Lower leg skin (tissue), 4 donors: ENCODE measurements at regions not wholly inside any gene's neighbourhood (a gene's known extent, or its start where the extent isn't known, plus 50 kb on each side); places are given as distances from the start of the nearest gene placed in this dataset.

Experiments
- DNase-seq, 2 donors: peaks; one replicate each; pipeline ENCODE4 v3.0.0-alpha.2; 2019; ENCODE audit warnings: low spot score in 2 of 2
- H3K4me3 ChIP-seq: fragments of 200-600 bp; sonication (generic); 2 replicates; pipeline ENCODE4 v1.5.1; 2017; ENCODE audit warnings: mild to moderate bottlenecking, low read depth; ENCODE audit not compliant: poor library complexity, severe bottlenecking
- POLR2A ChIP-seq, 2 donors: fragments of 450-650 bp; IDR thresholded peaks; one replicate each; pipeline ENCODE4 v1.6.1; 2016 to 2017; ENCODE audit warnings: antibody characterized with exemption in 2 of 2, mild to moderate bottlenecking in 1 of 2, moderate library complexity in 1 of 2
- WGBS, 2 donors: methylation state at CpG; one replicate each; pipeline ENCODE4 v1.1.5; 2018; 5-methylcytosine and 5-hydroxymethylcytosine counted together
- intact Hi-C: fragments of 100-400 bp; cut with DNase I; formaldehyde crosslinking; loops from one replicate; pipeline ENCODE4 v1.15.0; 2023; ENCODE audit warnings: low total_unique reads
- TF ChIP-seq, protein P1 (sequence below), 3 donors: fragments of 450-650 bp; IDR thresholded peaks; one replicate each; pipeline ENCODE4 v1.5.1; 2016; ENCODE audit warnings: antibody characterized with exemption in 3 of 3, mild to moderate bottlenecking in 3 of 3, moderate library complexity in 2 of 3

DNA sequence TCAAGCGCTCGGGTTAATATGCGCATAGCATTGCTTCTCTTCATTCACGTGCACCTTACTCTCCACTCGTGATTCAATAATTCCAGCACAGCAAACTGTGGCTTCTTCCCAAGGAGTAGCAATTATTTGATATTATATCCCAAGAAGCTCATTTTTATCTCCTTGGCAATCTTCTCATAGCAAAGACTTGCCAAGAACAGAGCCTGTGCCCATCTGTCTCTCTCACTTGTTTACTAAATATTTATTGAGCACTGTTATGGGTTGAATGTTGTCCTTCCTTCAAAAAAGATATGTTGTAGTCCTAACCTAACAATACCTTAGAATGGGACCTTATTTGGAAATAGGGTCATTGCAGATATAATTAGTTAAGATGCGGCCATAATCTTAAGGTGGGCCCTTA is 233.7 kb downstream of the TFCP2L1 start:
- no peak for DNase-seq
- no peak for TF ChIP-seq POLR2A (IDR thresholded peaks at IDR 0.05)
- TF ChIP-seq, protein P1, sequence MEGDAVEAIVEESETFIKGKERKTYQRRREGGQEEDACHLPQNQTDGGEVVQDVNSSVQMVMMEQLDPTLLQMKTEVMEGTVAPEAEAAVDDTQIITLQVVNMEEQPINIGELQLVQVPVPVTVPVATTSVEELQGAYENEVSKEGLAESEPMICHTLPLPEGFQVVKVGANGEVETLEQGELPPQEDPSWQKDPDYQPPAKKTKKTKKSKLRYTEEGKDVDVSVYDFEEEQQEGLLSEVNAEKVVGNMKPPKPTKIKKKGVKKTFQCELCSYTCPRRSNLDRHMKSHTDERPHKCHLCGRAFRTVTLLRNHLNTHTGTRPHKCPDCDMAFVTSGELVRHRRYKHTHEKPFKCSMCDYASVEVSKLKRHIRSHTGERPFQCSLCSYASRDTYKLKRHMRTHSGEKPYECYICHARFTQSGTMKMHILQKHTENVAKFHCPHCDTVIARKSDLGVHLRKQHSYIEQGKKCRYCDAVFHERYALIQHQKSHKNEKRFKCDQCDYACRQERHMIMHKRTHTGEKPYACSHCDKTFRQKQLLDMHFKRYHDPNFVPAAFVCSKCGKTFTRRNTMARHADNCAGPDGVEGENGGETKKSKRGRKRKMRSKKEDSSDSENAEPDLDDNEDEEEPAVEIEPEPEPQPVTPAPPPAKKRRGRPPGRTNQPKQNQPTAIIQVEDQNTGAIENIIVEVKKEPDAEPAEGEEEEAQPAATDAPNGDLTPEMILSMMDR (IDR thresholded peaks at IDR 0.05) = no peak
- no peak overlapping the region for H3K4me3 ChIP-seq
- intact Hi-C loops = no loop called here
- WGBS, 2 donors = 75 to 76% methylated on average over 6 of the region's 6 CpGs

DNA sequence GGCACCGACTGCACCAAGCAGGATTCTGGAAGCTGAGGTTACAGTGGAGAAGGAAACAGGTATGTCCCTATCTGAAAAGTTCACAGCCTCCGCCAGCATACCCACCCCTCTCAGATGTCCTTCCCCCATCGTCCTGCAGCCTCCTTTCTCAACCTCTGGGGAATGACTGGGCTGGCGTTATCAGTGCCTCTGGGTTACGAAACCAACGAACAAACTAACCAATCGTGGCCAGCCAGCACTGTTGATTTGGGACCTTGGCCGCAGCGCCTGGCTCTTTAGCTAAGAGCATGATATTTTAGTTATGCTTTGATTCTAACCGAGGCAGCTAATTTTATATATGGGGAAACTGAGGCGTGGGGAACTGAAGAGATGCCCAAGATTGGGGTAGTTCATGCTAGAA is 233.0 kb downstream of the TFCP2L1 start:
- TF ChIP-seq POLR2A (IDR thresholded peaks at IDR 0.05) = no peak
- TF ChIP-seq, protein P1 (IDR thresholded peaks at IDR 0.05) = no peak
- no peak overlapping the region for H3K4me3 ChIP-seq
- WGBS, 2 donors = 93% methylated on average over 10 of the region's 11 CpGs
- intact Hi-C loops = no loop called here
- no peak for DNase-seq

DNA sequence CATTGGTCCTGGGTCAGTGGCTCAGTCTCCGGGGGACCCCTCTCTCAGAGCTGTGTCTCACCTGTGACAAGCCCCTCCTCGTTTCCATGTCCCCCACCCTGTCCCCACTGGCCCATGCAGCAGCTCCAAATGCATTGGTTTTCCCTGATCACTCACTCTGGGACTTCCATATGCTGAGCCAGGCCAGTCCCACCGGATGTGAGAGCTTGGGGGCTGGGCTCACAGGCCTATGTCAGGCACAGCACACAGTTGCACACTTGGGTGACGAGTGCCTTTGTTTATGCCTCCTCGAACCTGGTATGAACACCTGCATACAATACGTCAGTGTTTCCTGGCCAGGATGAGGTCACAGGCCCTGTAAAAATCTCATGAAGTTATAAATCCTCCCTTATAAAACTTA is 232.5 kb downstream of the TFCP2L1 start:
- H3K4me3 ChIP-seq = no peak overlapping the region
- DNase-seq = no peak
- intact Hi-C loops = no loop called here
- TF ChIP-seq, protein P1 (IDR thresholded peaks at IDR 0.05) = no peak
- no peak for TF ChIP-seq POLR2A (IDR thresholded peaks at IDR 0.05)
- WGBS, 2 donors = 61 to 68% methylated on average over 6 of the region's 6 CpGs

DNA sequence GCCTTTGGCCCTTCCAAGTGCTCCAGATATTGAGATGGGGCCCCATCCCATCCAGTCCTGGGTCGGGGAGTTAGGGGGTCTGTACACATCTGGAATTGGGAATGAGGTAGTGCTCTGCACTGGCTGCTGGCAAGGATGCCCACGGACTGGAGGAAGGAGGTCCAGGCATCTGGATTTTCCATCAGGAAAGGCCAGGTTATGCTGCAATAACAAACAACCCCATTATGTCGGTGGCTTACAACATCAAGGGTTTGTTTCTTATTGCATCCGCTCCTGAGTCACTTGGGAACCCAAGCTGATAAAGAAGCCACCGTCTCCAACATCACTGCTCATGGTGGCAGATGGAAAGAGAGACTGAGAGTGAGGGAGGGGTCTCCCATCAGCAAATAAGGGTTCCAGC is 229.9 kb downstream of the TFCP2L1 start:
- TF ChIP-seq, protein P1 (IDR thresholded peaks at IDR 0.05) = no peak
- TF ChIP-seq POLR2A (IDR thresholded peaks at IDR 0.05) = no peak
- H3K4me3 ChIP-seq = no peak overlapping the region
- no peak for DNase-seq
- intact Hi-C loops = no loop called here
- 86 to 89% methylated on average over 5 of the region's 5 CpGs for WGBS, 2 donors

DNA sequence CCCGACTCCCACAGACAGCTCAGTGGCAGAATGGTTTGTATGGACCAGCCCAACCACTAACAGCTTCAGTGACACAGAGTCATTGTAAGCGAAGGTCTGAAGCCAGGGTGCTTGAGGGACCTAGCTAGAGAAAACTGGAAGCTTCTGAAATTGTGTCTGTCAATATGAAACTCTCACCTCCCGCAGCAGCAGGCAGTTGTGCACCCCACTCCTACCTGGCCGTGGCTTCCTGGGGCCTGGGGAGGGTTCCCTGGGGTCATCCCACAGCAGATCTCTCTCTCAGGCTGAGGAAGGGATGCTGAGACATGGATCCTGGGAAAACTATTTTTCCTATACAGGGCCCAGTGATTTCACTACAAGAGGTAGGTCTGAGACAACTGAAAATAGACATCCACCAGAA is 229.5 kb downstream of the TFCP2L1 start:
- DNase-seq = no peak
- TF ChIP-seq, protein P1 (IDR thresholded peaks at IDR 0.05) = no peak
- no peak for TF ChIP-seq POLR2A (IDR thresholded peaks at IDR 0.05)
- H3K4me3 ChIP-seq = no peak overlapping the region
- intact Hi-C loops = no loop called here
- 85 to 87% methylated on average over 4 of the region's 4 CpGs for WGBS, 2 donors

DNA sequence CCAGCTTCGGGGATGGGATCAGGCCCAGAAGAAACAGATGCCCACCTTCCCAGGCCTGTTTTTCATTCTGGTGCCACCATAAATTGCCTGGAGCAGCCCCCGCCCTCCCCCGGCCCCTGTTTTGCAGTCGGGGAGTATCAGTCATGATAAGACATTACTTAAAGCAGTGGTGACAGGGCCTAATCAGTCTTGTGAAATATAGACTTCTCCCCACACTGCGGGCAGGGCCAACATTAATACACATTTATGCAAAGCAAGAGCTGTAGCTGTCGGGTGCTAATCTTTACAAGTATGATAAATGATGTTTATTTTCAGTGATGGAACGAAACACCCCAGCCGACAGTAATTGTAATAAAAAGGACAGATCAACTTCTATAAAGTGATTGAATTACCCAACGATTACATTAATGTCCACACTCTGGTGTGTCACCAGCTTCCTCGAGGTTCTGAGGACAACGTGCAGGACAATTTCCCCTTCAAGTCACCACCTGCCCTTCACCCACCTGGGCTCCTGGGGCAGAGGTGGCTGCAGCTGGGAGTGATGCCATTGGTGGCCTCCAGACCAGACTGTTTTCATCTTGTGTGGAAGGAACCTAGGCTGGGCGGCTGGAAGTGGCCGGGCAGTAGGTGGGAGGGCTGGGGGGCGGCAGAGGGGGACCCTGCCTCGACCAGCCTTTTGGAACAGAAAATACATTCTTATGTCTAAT is 226.0 kb downstream of the TFCP2L1 start:
- no peak overlapping the region for H3K4me3 ChIP-seq
- TF ChIP-seq POLR2A (IDR thresholded peaks at IDR 0.05) = no peak
- TF ChIP-seq, protein P1 (IDR thresholded peaks at IDR 0.05) = no peak
- 78 to 81% methylated on average over 15 of the region's 15 CpGs for WGBS, 2 donors
- DNase-seq = no peak
- intact Hi-C loops = no loop called here
